ENCODE measurements at regions not wholly inside any gene's neighbourhood (a gene's known extent, or its start where the extent isn't known, plus 50 kb on each side); places are given as distances from the start of the nearest gene placed in this dataset.

DNA sequence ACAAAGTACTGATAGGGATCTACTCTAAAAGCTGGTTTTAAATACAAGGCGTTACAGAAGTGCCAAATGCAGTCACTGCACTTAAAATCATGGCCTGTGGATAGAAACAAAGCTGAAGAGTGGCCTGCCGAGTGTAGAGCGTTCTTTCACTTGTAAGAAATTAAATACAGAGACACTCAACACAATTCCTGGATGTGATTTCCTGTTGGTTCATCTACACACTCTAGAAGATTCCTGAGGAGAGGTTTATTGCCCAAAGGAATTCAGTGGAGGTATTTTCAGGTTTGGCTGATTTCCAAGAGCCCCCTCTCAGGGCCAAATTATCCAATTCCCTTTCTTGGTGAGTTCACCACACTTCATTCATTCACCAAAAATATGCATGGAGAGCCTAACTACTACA lies 200.3 kb upstream of the IL12A start:
- no peak for DNase-seq (ENCODE audit: low read depth)
- TF ChIP-seq, protein P1, sequence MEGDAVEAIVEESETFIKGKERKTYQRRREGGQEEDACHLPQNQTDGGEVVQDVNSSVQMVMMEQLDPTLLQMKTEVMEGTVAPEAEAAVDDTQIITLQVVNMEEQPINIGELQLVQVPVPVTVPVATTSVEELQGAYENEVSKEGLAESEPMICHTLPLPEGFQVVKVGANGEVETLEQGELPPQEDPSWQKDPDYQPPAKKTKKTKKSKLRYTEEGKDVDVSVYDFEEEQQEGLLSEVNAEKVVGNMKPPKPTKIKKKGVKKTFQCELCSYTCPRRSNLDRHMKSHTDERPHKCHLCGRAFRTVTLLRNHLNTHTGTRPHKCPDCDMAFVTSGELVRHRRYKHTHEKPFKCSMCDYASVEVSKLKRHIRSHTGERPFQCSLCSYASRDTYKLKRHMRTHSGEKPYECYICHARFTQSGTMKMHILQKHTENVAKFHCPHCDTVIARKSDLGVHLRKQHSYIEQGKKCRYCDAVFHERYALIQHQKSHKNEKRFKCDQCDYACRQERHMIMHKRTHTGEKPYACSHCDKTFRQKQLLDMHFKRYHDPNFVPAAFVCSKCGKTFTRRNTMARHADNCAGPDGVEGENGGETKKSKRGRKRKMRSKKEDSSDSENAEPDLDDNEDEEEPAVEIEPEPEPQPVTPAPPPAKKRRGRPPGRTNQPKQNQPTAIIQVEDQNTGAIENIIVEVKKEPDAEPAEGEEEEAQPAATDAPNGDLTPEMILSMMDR (IDR thresholded peaks at IDR 0.05; ENCODE audit: low read depth, low read length, missing control alignments): no peak
- no peak overlapping the region for H3K4me3 ChIP-seq (ENCODE audit: low read depth, low read length)

DNA sequence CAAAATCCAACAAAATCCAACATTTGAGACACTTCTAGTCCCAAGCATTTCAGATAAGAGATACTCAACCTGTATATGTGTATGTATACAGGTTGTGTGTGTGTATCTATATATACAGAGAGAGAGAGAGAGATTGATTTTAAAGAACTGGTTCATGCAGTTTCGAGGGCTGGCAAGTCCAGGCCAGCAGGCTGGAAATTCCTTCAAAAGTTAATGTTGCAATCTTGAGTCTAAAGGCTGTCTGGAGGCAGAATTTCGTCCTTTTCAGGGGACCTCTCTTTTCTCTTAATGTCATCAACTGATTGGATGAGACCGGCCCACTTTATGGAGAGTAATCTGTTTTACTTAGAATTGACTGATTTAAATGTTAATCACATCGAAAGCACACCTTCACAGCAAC lies 199.6 kb upstream of the IL12A start:
- TF ChIP-seq, protein P1 (IDR thresholded peaks at IDR 0.05; ENCODE audit: low read depth, low read length, missing control alignments): no peak
- DNase-seq (ENCODE audit: low read depth): no peak
- H3K4me3 ChIP-seq (ENCODE audit: low read depth, low read length): no peak overlapping the region

DNA sequence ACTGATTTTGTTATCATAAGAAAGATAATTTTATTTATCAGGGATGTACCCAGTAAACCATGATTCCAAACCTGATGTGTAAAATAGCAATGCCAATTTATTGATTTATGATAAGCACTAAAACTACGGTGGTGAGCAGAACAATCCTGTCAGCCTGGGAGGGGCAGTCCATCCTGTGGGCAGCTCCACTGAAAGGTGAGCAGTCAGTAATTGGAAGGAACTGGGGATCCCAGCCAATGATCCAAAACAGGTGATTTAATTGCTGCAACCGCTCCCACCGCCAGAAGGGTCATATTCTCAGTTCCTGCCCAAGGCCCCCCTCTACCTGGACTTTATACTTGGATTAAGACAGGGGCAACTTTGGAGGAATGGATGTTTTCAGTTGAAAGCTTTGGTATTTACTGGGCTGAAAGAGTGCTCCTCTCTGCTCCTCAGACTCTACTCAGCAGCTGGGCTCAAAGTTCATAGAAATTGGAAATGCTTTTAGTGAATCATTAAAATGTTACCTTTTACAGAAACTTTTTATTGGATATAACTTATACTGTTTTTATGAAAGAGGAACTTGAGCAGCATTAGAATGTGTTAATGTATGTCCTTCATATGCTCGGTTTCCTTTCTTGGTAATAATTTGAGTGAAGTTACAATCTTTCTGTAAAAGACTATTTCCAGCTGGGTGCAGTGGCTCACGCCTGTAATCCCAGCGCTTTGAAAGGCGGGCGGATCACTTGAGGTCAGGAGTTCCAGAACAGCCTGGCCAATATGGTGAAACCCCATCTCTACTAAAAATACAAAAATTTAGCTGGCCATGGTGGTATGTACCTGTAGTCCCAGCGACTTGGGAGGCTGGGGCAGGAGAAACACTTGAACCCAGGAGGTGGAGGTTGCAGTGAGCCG lies 198.6 kb upstream of the IL12A start:
- no peak overlapping the region for H3K4me3 ChIP-seq (ENCODE audit: low read depth, low read length)
- TF ChIP-seq, protein P1 (IDR thresholded peaks at IDR 0.05; ENCODE audit: low read depth, low read length, missing control alignments): no peak
- no peak for DNase-seq (ENCODE audit: low read depth)

DNA sequence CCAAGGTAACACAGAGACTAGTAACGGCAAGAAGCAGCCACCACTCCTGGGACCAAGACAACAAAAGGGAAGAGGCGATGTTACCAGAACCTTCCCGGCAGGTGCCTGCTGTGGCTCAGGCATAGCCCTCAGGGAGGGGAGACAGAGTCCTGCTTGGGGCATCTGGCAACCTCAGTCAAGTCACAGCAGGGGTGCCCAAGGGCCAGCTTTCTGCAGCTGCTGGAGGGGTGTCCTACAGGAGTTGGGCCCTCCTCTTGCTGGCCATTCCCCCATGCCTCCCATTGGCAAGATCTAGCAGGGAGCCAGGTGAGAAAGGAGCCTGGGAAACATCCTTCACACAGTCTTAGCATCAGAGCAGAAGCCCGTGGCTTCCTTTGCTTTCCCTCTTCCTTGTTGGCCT lies 197.3 kb upstream of the IL12A start:
- no peak overlapping the region for H3K4me3 ChIP-seq (ENCODE audit: low read depth, low read length)
- DNase-seq (ENCODE audit: low read depth): no peak
- TF ChIP-seq, protein P1 (IDR thresholded peaks at IDR 0.05; ENCODE audit: low read depth, low read length, missing control alignments): no peak

DNA sequence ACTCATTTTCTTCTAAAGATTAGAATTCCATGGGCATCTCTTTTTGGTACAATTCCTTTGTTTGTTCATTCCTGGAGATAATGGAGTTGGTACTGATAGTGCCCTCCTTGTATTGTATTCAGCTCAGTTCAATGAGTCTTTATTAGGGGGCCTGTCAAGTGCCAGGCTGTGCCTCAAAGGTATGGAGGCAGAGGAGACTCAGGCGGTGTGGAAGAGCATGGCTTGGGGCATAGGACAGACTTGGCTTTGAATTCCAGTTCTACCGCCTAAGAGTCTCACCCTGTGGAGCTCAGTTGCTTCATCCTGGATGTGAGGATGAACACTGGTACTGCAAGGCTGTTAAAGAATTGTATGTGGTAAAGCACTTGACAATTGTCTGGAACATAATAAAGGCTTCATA lies 196.6 kb upstream of the IL12A start:
- TF ChIP-seq, protein P1 (IDR thresholded peaks at IDR 0.05; ENCODE audit: low read depth, low read length, missing control alignments): no peak
- no peak for DNase-seq (ENCODE audit: low read depth)
- no peak overlapping the region for H3K4me3 ChIP-seq (ENCODE audit: low read depth, low read length)

DNA sequence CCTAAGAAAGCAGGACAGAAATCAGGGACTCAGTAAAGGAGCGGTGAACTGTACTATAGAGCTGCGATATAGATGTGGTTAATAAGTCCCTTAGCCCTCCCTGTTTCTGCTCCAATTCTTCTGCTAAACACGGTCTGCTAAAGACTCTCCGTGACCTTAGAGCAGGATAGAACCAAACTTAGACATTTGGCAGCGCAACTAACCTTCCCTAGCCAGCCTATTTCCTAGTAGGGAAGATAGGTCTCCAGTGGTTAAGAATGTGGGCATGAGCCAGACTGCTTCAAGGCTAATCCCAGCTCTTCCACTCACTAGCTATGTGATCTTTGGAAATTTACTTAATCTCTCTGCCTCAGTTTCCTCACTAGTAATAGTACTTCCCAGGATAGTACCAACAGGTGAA lies 193.6 kb upstream of the IL12A start:
- TF ChIP-seq, protein P1 (IDR thresholded peaks at IDR 0.05; ENCODE audit: low read depth, low read length, missing control alignments): no peak

DNA sequence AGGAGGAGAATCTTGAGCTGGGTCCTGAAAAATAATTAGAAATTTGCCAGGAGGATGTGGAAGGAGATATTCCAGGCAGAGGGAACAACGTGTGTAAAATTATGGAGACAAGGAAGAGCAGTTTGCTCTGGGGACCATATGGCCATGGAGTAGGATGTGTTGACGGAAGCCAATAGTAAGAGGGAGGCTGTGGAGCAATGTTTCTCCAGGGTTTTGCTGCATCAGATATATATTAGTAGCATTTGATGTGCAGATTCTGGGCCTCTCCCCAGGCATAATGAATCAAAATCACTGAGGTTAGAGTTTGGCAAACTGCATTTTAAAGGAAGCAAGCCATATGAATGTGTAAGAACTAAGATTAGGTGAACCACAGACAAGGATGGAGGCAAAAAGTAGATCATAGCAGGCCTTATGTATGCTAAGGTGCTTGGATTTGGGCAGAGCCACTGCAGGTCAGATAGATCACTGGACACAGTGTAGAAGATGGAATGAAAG lies 192.9 kb upstream of the IL12A start:
- H3K4me3 ChIP-seq (ENCODE audit: low read depth, low read length): no peak overlapping the region
- TF ChIP-seq, protein P1 (IDR thresholded peaks at IDR 0.05; ENCODE audit: low read depth, low read length, missing control alignments): no peak
- no peak for DNase-seq (ENCODE audit: low read depth)

More for the DNA sequence above, 193.6 kb upstream of the IL12A start:
- H3K4me3 ChIP-seq (ENCODE audit: low read depth, low read length): no peak overlapping the region
- no peak for DNase-seq (ENCODE audit: low read depth)

Data from GM12864 (cell line).